HEK293T (cell line): ENCODE measurements at regions not wholly inside any gene's neighbourhood (a gene's known extent, or its start where the extent isn't known, plus 50 kb on each side); places are given as distances from the start of the nearest gene placed in this dataset.

Experiments
- BHLHE40 ChIP-seq: fragments of 450-650 bp; IDR thresholded peaks from 2 replicates; pipeline ENCODE4 v1.6.1; 2016; ENCODE audit warnings: mild to moderate bottlenecking, moderate library complexity, borderline replicate concordance
- CTBP1 ChIP-seq: fragments of 450-650 bp; IDR thresholded peaks from 2 replicates; pipeline ENCODE4 v1.6.1; 2016; ENCODE audit warnings: borderline replicate concordance
- FOXA1 ChIP-seq: fragments of 450-650 bp; IDR thresholded peaks from 2 replicates; pipeline ENCODE4 v1.6.1; 2016; ENCODE audit warnings: mild to moderate bottlenecking
- FOXK2 ChIP-seq: fragments of 450-650 bp; IDR thresholded peaks from 2 replicates; pipeline ENCODE4 v1.6.1; 2016; ENCODE audit warnings: mild to moderate bottlenecking
- FOXM1 ChIP-seq: fragments of 450-650 bp; IDR thresholded peaks from 2 replicates; pipeline ENCODE4 v1.6.1; 2017; ENCODE audit warnings: mild to moderate bottlenecking, borderline replicate concordance
- HDGF ChIP-seq: fragments of 450-650 bp; IDR thresholded peaks from 2 replicates; pipeline ENCODE4 v1.6.1; 2017; ENCODE audit warnings: antibody characterized with exemption, borderline replicate concordance
- L3MBTL2 ChIP-seq: fragments of 450-650 bp; conservative IDR thresholded peaks from 2 replicates; pipeline ENCODE4 v1.6.1; 2016; ENCODE audit warnings: mild to moderate bottlenecking
- LEF1 ChIP-seq: fragments of 450-650 bp; IDR thresholded peaks from 2 replicates; pipeline ENCODE4 v1.6.1; 2017; ENCODE audit warnings: mild to moderate bottlenecking, borderline replicate concordance
- PKNOX1 ChIP-seq: fragments of 450-650 bp; IDR thresholded peaks from 2 replicates; pipeline ENCODE4 v1.6.1; 2016
- SP1 ChIP-seq: fragments of 450-650 bp; IDR thresholded peaks from 2 replicates; pipeline ENCODE4 v1.6.1; 2017
- SUZ12 ChIP-seq: fragments of 450-650 bp; IDR thresholded peaks from 2 replicates; pipeline ENCODE4 v1.6.1; 2016; ENCODE audit warnings: mild to moderate bottlenecking

GRCh38 chr18:73980289-73980979, 167.2 kb downstream of the FBXO15 start:
- TF ChIP-seq BHLHE40 (no peak), L3MBTL2 (no peak), HDGF (no peak), LEF1 (no peak), PKNOX1 (no peak), SP1 (no peak), FOXK2 (no peak), FOXM1 (no peak), CTBP1 (no peak), FOXA1 (no peak), SUZ12 (no peak)
